Esophagus squamous epithelium (tissue), 5 donors: ENCODE measurements at regions not wholly inside any gene's neighbourhood (a gene's known extent, or its start where the extent isn't known, plus 50 kb on each side); places are given as distances from the start of the nearest gene placed in this dataset.
"Not testable (repeated sequence)": the region's sequence is repeated elsewhere in the genome, so short reads cannot be mapped to it uniquely, and the experiment has no call there.

Source experiments
- DNase-seq: peaks from one replicate; lab custom pipeline; 2025; lab: John Stamatoyannopoulos, UW
- H3K27ac ChIP-seq, 4 donors: fragments of 200-600 bp; sonication (generic); one replicate each; pipeline ENCODE4 v1.5.1; 2016 to 2019; ENCODE audit warnings: mild to moderate bottlenecking in 1 of 4
- H3K27me3 ChIP-seq, 4 donors: fragments of 200-600 bp; sonication (generic); 1 replicate in 3 of 4; 2 replicates in 1 of 4; pipeline versions ENCODE4 v1.5.1 to v1.6.0; 2017 to 2021; ENCODE audit warnings: antibody characterized with exemption in 1 of 4
- H3K36me3 ChIP-seq, 3 donors: fragments of 200-600 bp; sonication (generic); one replicate each; pipeline ENCODE4 v1.5.1; 2016 to 2019
- H3K4me1 ChIP-seq, 3 donors: fragments of 200-600 bp; sonication (generic); one replicate each; pipeline ENCODE4 v1.5.1; 2017 to 2019
- H3K4me3 ChIP-seq, 4 donors: fragments of 200-600 bp; sonication (generic); 1 replicate in 3 of 4; 2 replicates in 1 of 4; pipeline ENCODE4 v1.5.1; 2016 to 2019; ENCODE audit warnings: mild to moderate bottlenecking in 2 of 4, moderate library complexity in 1 of 4
- H3K9me3 ChIP-seq, 3 donors: fragments of 200-600 bp; sonication (generic); one replicate each; pipeline ENCODE4 v1.5.1; 2016 to 2019
- POLR2A ChIP-seq, 4 donors: fragments of 450-650 bp; IDR thresholded peaks; one replicate each; pipeline ENCODE4 v1.6.1; 2017; ENCODE audit warnings: antibody characterized with exemption in 4 of 4, mild to moderate bottlenecking in 4 of 4, moderate library complexity in 3 of 4
- WGBS, 2 donors: methylation state at CpG; one replicate each; pipeline ENCODE4 v1.1.5; 2018; 5-methylcytosine and 5-hydroxymethylcytosine counted together
- intact Hi-C: fragments of 100-400 bp; cut with DNase I; formaldehyde crosslinking; loops from one replicate; pipeline ENCODE4 v1.15.0; 2022
- TF ChIP-seq, protein P1 (sequence below), 6 experiments: fragments of 450-650 bp in 4 of 6; fragments of 200-600 bp in 2 of 6; sonication (generic) in 2 of 6; IDR thresholded peaks; one replicate each; pipeline ENCODE4 v1.5.1; 2016 to 2019; ENCODE audit warnings: antibody characterized with exemption in 6 of 6, mild to moderate bottlenecking in 4 of 6, moderate library complexity in 4 of 6
- donor health status: DM: yes; HTN: yes; CAD: no.

DNA sequence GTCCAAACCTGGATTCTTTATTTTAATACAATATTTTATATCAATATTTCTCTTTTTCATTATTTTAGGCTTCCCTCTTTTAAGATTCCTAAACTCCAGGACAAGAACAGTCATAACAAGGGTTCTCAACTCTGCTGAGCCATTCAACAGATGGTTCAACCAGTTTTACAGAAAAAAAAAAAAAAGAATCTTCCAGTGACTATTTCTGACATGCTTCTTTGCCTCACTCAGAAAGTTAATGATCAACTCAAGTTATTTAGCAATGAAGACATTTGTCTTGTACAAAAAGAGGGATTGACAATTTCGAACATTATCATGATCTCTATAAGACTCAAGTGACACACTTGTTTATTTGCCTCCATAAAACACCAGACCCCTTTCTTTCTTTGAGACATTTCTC, 282.6 kb upstream of the GRID2 start:
- TF ChIP-seq, protein P1, sequence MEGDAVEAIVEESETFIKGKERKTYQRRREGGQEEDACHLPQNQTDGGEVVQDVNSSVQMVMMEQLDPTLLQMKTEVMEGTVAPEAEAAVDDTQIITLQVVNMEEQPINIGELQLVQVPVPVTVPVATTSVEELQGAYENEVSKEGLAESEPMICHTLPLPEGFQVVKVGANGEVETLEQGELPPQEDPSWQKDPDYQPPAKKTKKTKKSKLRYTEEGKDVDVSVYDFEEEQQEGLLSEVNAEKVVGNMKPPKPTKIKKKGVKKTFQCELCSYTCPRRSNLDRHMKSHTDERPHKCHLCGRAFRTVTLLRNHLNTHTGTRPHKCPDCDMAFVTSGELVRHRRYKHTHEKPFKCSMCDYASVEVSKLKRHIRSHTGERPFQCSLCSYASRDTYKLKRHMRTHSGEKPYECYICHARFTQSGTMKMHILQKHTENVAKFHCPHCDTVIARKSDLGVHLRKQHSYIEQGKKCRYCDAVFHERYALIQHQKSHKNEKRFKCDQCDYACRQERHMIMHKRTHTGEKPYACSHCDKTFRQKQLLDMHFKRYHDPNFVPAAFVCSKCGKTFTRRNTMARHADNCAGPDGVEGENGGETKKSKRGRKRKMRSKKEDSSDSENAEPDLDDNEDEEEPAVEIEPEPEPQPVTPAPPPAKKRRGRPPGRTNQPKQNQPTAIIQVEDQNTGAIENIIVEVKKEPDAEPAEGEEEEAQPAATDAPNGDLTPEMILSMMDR (IDR thresholded peaks at IDR 0.05), result no peak
- TF ChIP-seq POLR2A (IDR thresholded peaks at IDR 0.05), result no peak
- H3K4me3 ChIP-seq, result no peak overlapping the region
- no peaks in the 10 kb centered on the region for H3K4me1 ChIP-seq
- no peaks in the 10 kb centered on the region for H3K9me3 ChIP-seq
- intact Hi-C loops, result no loop called here
- H3K27ac ChIP-seq, result no peak overlapping the region
- no peak for DNase-seq
- H3K36me3 ChIP-seq, result no peaks in the 10 kb centered on the region
- 74 to 78% methylated on average over 1 of the region's 1 CpG for WGBS, 2 donors
- H3K27me3 ChIP-seq, result no peaks in the 10 kb centered on the region

DNA sequence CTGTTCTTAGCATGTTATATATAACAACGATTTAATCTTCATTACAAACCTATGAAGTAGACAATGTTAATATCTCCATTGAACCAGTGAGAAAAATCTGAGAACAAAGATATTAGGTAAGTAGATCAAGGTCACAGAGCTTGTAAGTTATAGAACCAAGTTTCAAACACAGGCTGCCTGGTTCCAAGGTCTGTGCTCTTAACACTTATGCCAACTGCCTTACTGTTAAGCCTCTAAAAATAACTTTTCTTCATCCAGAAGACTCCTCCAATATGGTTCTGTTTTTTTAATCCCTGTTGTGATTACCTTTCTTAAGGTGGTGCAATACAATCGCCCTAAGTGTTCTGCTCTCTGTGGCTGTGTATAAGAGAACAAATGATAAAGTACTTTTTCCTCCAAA, 282.0 kb upstream of the GRID2 start:
- no peak for DNase-seq
- intact Hi-C loops, result no loop called here
- Histone ChIP-seq H3K4me3 (no peak overlapping the region), H3K27me3 (no peaks in the 10 kb centered on the region), H3K36me3 (no peaks in the 10 kb centered on the region), H3K9me3 (no peaks in the 10 kb centered on the region), H3K27ac (no peak overlapping the region), H3K4me1 (no peaks in the 10 kb centered on the region)
- WGBS, 2 donors, result 68 to 70% methylated on average over 2 of the region's 2 CpGs
- TF ChIP-seq POLR2A (IDR thresholded peaks at IDR 0.05), result no peak
- TF ChIP-seq, protein P1 (IDR thresholded peaks at IDR 0.05), result no peak

DNA sequence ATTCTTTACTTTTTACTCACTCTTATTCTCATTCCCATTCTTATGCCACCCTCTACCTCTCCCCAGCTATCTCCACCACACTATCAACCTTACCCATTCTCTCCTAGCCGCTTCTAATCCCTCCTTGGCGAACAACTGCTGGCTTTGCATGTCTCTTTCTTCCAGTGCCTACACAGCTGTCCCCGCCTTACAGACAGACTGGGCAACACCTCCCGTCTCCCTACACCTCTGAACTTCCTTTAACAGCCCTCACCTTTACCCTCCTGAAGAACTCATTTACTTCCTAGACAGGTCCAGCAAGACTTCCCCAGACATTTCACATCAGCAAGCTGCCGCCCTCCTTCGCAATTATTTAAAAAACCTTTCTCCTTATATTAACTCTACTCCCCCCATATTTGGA, 274.9 kb upstream of the GRID2 start:
- H3K9me3 ChIP-seq, H3K4me3 ChIP-seq, H3K27ac ChIP-seq, DNase-seq, intact Hi-C loops, H3K27me3 ChIP-seq, H3K4me1 ChIP-seq, H3K36me3 ChIP-seq: not testable (repeated sequence)
- WGBS, 2 donors, result 78 to 81% methylated on average over 6 of the region's 6 CpGs

DNA sequence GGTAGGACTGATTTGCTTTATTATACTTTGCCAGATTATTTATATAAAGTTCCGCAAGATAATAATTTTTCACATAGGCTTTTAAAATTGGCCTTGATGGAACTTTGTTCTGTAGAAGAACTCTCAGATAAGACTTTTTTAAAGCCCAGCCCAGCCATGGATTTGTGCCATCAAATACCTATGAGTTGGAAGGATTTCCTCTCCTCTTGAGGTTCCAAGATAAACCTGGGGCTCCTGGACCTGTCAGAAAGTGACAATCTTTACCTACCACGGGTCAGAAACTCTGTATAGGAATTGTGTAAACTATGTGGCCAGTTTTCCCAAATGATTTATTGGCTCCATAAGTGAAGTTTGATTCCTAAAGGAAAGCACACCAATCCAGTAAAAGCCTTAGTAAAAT, 271.9 kb upstream of the GRID2 start:
- WGBS, 2 donors, result 49 to 53% methylated on average over 2 of the region's 2 CpGs
- Histone ChIP-seq H3K36me3 (no peaks in the 10 kb centered on the region), H3K27me3 (no peaks in the 10 kb centered on the region), H3K9me3 (no peaks in the 10 kb centered on the region), H3K4me3 (no peak overlapping the region), H3K27ac (no peak overlapping the region), H3K4me1 (no peaks in the 10 kb centered on the region)
- DNase-seq, result no peak
- intact Hi-C loops, result no loop called here
- no peak for TF ChIP-seq POLR2A (IDR thresholded peaks at IDR 0.05)
- TF ChIP-seq, protein P1 (IDR thresholded peaks at IDR 0.05), result no peak

DNA sequence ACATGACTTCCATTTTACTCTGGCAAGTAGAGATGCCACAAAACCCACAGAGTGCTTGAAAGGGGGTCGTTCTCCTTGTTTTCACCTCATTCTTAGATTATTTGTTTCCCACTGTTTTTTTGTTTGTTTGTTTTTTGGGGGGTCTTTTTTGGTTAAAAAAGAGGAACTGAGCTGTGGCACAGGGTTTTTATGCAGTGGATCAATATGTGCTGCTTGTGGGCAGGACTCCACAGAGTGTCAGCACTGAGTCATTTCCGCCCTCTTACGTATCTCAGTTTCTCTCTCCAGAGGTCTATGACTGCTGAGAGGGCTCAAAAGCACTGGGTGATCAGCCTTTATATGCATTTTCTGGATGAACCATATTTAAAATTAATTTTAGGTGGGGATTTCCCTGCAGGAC, 268.1 kb upstream of the GRID2 start:
- Histone ChIP-seq H3K4me1 (no peaks in the 10 kb centered on the region), H3K4me3 (no peak overlapping the region), H3K27ac (no peak overlapping the region), H3K9me3 (peaks cover 0 to 6% (median 0%) of the 10 kb centered on the region in 3 donors), H3K27me3 (no peaks in the 10 kb centered on the region), H3K36me3 (no peaks in the 10 kb centered on the region)
- DNase-seq, result no peak
- 39 to 68% methylated on average over 2 of the region's 3 CpGs for WGBS, 2 donors
- TF ChIP-seq, protein P1 (IDR thresholded peaks at IDR 0.05), result no peak
- TF ChIP-seq POLR2A (IDR thresholded peaks at IDR 0.05), result no peak
- intact Hi-C loops, result no loop called here

DNA sequence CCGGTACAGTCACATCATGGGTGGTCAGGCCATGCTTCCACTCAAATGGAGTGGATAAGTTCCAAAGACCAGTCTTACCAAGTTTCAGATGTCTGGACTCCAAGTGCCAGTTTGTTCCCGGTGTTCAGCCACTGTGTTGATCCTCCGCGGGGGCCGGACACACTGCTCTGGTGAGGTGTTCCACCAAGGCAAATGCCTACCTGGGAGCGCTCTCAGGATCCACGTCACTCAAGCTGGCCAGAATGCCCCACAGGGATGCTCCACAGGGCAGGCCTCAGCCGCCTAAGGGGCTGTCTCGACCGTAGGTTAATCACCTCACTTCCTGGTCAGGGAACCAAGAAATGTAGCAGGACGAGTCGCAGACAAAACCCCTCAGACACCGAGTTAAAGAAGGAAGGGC, 258.0 kb upstream of the GRID2 start:
- no peaks in the 10 kb centered on the region for H3K4me1 ChIP-seq
- intact Hi-C loops, result no loop called here
- H3K27me3 ChIP-seq, result no peaks in the 10 kb centered on the region
- no peaks in the 10 kb centered on the region for H3K36me3 ChIP-seq
- WGBS, 2 donors, result 92 to 94% methylated on average over 5 to 7 of the region's 13 CpGs
- no peak overlapping the region for H3K27ac ChIP-seq
- H3K4me3 ChIP-seq, result no peak overlapping the region
- no peak for DNase-seq
- TF ChIP-seq, protein P1 (IDR thresholded peaks at IDR 0.05), result no peak
- no peak for TF ChIP-seq POLR2A (IDR thresholded peaks at IDR 0.05)
- no peaks in the 10 kb centered on the region for H3K9me3 ChIP-seq
